Natural killer cell (primary cell): ENCODE measurements at regions not wholly inside any gene's neighbourhood (a gene's known extent, or its start where the extent isn't known, plus 50 kb on each side); places are given as distances from the start of the nearest gene placed in this dataset.

Experiments used
- ATAC-seq, 3 donors: fragments of 150-1000 bp in 2 of 3; fragments of 200-7000 bp in 1 of 3; cut with Tn5 transposase; 1 replicate in 1 of 3; 2 replicates in 2 of 3; pipeline ENCODE4 v1.10.0; 2021; ENCODE audit warnings: mild to moderate bottlenecking in 2 of 3, moderate library complexity in 2 of 3
- DNase-seq, 2 donors: peaks; one replicate each; pipeline versions ENCODE4 v3.0.0 to v3.0.0-alpha.2; 2013 to 2021; ENCODE audit warnings: mixed read lengths in 1 of 2
- H3K27ac ChIP-seq: one replicate; pipeline ENCODE4 v1.5.1; 2013; ENCODE audit warnings: mild to moderate bottlenecking, low read length
- H3K27me3 ChIP-seq: one replicate; pipeline ENCODE4 v1.6.1; 2013; ENCODE audit warnings: low read length; ENCODE audit not compliant: control insufficient read depth, insufficient read depth
- H3K36me3 ChIP-seq: one replicate; pipeline ENCODE4 v1.6.1; 2013; ENCODE audit warnings: low read length; ENCODE audit not compliant: control insufficient read depth, insufficient read depth
- H3K4me1 ChIP-seq: one replicate; pipeline ENCODE4 v1.6.1; 2013; ENCODE audit warnings: low read length; ENCODE audit not compliant: control insufficient read depth, insufficient read depth
- H3K4me3 ChIP-seq: one replicate; pipeline ENCODE4 v1.5.1; 2013; ENCODE audit warnings: low read length
- H3K9me3 ChIP-seq: one replicate; pipeline ENCODE4 v1.6.1; 2013; ENCODE audit warnings: low read length; ENCODE audit not compliant: control insufficient read depth, insufficient read depth
- H3K27ac Mint-ChIP-seq, 2 donors: one replicate each; pipeline ENCODE4 v1.8.0; 2022; ENCODE audit warnings: mild to moderate bottlenecking in 2 of 2, mixed read lengths in 2 of 2, moderate library complexity in 1 of 2
- H3K27me3 Mint-ChIP-seq, 2 donors: one replicate each; pipeline ENCODE4 v1.8.0; 2022; ENCODE audit warnings: low read depth in 2 of 2, mixed read lengths in 2 of 2
- H3K36me3 Mint-ChIP-seq: one replicate; pipeline ENCODE4 v1.8.0; 2022; ENCODE audit warnings: mixed read lengths
- H3K4me1 Mint-ChIP-seq, 2 donors: one replicate each; pipeline ENCODE4 v1.8.0; 2022; ENCODE audit warnings: mixed read lengths in 2 of 2
- H3K4me3 Mint-ChIP-seq: one replicate; pipeline ENCODE4 v1.8.0; 2022; ENCODE audit warnings: mild to moderate bottlenecking, moderate library complexity, mixed read lengths
- H3K9me3 Mint-ChIP-seq, 2 donors: one replicate each; pipeline ENCODE4 v1.8.0; 2022; ENCODE audit warnings: mixed read lengths in 2 of 2
- WGBS: methylation state at CpG from one replicate; pipeline ENCODE4 v1.1.7; 2013; ENCODE audit warnings: missing lambda C conversion rate; ENCODE audit not compliant: insufficient coverage; 5-methylcytosine and 5-hydroxymethylcytosine counted together
- intact Hi-C: fragments of 100-400 bp; cut with micrococcal nuclease; formaldehyde crosslinking; loops from one replicate; pipeline ENCODE4 v1.14.2; 2022
- TF ChIP-seq, protein P1 (sequence below): fragments of 200-600 bp; IDR thresholded peaks from one replicate; pipeline ENCODE4 v1.8.0; 2022; ENCODE audit warnings: antibody characterized with exemption

DNA sequence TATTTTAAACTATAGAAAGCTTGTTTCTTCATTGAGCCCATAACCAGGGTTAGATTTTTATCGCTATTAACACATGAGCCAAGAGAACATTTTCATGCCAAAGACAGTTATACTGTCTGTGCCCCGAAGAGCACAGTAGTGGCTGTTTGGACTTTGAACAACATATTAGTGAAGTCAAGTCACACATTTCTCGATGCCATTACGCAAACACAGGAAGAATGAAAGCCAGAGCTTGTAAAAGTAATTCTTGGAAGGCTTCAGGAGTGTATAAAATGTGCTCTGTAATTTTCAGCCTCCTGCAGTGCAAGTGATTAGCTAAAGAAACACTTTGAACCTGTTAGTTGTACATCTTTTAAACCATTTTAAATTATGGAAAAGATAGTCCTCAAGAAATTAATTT lies 590.7 kb upstream of the PITX2 start:
- Histone ChIP-seq H3K27ac (no peak overlapping the region), H3K4me3 (no peak overlapping the region), H3K36me3 (no peaks in the 10 kb centered on the region), H3K9me3 (no peaks in the 10 kb centered on the region), H3K4me1 (no peaks in the 10 kb centered on the region), H3K27me3 (no peaks in the 10 kb centered on the region)
- Mint-ChIP-seq H3K4me3 (no peak overlapping the region), H3K27me3 (no peaks in the 10 kb centered on the region), H3K9me3 (peaks cover 5 to 7% of the 10 kb centered on the region in 2 donors), H3K27ac (no peak overlapping the region), H3K4me1 (no peaks in the 10 kb centered on the region), H3K36me3 (no peaks in the 10 kb centered on the region)
- intact Hi-C loops = no loop called here
- ATAC-seq (no peak), DNase-seq (no peak)
- TF ChIP-seq, protein P1, sequence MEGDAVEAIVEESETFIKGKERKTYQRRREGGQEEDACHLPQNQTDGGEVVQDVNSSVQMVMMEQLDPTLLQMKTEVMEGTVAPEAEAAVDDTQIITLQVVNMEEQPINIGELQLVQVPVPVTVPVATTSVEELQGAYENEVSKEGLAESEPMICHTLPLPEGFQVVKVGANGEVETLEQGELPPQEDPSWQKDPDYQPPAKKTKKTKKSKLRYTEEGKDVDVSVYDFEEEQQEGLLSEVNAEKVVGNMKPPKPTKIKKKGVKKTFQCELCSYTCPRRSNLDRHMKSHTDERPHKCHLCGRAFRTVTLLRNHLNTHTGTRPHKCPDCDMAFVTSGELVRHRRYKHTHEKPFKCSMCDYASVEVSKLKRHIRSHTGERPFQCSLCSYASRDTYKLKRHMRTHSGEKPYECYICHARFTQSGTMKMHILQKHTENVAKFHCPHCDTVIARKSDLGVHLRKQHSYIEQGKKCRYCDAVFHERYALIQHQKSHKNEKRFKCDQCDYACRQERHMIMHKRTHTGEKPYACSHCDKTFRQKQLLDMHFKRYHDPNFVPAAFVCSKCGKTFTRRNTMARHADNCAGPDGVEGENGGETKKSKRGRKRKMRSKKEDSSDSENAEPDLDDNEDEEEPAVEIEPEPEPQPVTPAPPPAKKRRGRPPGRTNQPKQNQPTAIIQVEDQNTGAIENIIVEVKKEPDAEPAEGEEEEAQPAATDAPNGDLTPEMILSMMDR = no peak
- WGBS = 74% methylated on average over 4 of the region's 4 CpGs

DNA sequence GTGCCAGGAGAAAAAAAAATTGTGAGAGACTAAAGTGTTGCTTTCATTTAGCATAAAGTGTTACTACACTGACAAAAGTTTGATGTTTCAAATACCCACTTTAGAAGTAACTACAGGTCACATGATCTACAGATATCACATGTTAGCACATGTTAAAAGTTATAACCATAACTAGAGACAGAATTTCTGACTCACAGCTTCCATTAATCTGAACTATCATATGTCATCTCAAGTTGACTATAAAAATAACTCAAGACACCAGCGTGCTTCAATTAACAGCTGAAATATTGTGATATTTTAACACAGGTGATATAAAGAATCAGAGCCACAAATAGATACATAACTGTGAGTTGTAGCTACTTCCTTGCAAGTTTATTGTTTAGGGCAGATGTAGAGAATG lies 591.5 kb upstream of the PITX2 start:
- no peaks in the 10 kb centered on the region for H3K36me3 Mint-ChIP-seq
- no peak for DNase-seq

DNA sequence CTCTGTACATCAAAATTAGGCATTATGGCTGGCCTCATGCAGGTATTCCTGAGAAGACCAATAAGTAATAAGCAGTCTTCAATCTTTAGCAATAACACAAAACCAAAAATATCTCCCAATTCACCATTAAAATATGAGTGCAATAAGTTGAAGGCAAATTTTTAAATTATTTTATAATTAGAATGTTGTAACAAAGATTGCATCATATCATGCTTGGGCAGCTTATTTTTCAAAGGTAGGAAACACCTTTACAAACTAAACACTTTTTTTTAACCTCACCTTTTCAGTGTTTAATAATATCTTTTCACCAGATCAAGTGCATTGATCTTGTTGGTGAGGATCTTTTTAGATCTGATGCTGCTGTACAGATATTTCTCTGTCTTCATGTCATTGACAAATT lies 592.9 kb upstream of the PITX2 start:
- ATAC-seq (no peak), DNase-seq (no peak)
- Mint-ChIP-seq H3K27ac (no peak overlapping the region), H3K27me3 (no peaks in the 10 kb centered on the region), H3K4me3 (no peak overlapping the region), H3K4me1 (no peaks in the 10 kb centered on the region), H3K36me3 (no peaks in the 10 kb centered on the region), H3K9me3 (peaks cover 10 to 11% of the 10 kb centered on the region in 2 donors)
- Histone ChIP-seq H3K4me3 (no peak overlapping the region), H3K27ac (no peak overlapping the region), H3K36me3 (no peaks in the 10 kb centered on the region), H3K27me3 (no peaks in the 10 kb centered on the region), H3K9me3 (no peaks in the 10 kb centered on the region), H3K4me1 (no peaks in the 10 kb centered on the region)
- intact Hi-C loops = no loop called here
- TF ChIP-seq, protein P1 = no peak

More for the DNA sequence above, 591.5 kb upstream of the PITX2 start:
- no peaks in the 10 kb centered on the region for H3K9me3 ChIP-seq
- H3K27ac ChIP-seq = no peak overlapping the region
- no peak for ATAC-seq
- Mint-ChIP-seq H3K27ac (no peak overlapping the region), H3K9me3 (peaks cover 5 to 10% of the 10 kb centered on the region in 2 donors), H3K27me3 (no peaks in the 10 kb centered on the region), H3K4me1 (no peaks in the 10 kb centered on the region), H3K4me3 (no peak overlapping the region)
- WGBS = no CpG with 5 or more reads among the region's 1 CpG
- no peaks in the 10 kb centered on the region for H3K4me1 ChIP-seq
- H3K4me3 ChIP-seq = no peak overlapping the region
- H3K36me3 ChIP-seq = no peaks in the 10 kb centered on the region
- TF ChIP-seq, protein P1 = no peak
- no peaks in the 10 kb centered on the region for H3K27me3 ChIP-seq
- intact Hi-C loops = no loop called here

DNA sequence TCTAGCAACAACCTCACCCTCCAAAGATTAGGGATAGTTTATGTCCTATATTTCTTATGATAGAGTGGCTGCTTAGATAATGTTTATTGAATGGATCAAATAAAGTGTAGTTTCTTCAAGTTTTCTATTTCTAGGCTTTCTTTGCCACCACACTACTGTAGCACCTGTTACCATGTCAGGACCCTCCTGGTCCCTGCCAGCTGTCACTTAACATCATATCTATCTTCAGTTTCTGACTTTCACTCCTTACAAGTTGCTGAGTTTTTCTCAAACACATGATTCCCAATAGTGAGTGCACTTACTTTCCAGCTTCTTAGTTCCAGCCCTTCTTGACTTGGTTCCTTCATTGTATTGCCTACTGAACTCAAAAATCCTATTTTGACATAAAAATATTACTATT lies 593.9 kb upstream of the PITX2 start:
- intact Hi-C loops = no loop called here
- Histone ChIP-seq H3K27ac (no peak overlapping the region), H3K36me3 (no peaks in the 10 kb centered on the region), H3K27me3 (no peaks in the 10 kb centered on the region), H3K4me1 (no peaks in the 10 kb centered on the region), H3K9me3 (no peaks in the 10 kb centered on the region), H3K4me3 (no peak overlapping the region)
- H3K27ac Mint-ChIP-seq = no peak overlapping the region
- H3K36me3 Mint-ChIP-seq = no peaks in the 10 kb centered on the region
- H3K9me3 Mint-ChIP-seq = peaks cover 10% of the 10 kb centered on the region in 2 donors
- ATAC-seq (no peak), DNase-seq (no peak)
- TF ChIP-seq, protein P1 = no peak
- no peaks in the 10 kb centered on the region for H3K27me3 Mint-ChIP-seq
- no peak overlapping the region for H3K4me3 Mint-ChIP-seq
- H3K4me1 Mint-ChIP-seq = no peaks in the 10 kb centered on the region
